WTC11 (cell line): ENCODE measurements at regions not wholly inside any gene's neighbourhood (a gene's known extent, or its start where the extent isn't known, plus 50 kb on each side); places are given as distances from the start of the nearest gene placed in this dataset.

Source experiments
- ATAC-seq: fragments of 200-7000 bp; cut with Tn5 transposase; 2 replicates; pipeline ENCODE4 v1.10.0; 2021; ENCODE audit warnings: mild to moderate bottlenecking, moderate library complexity
- CTCF ChIA-PET: fragments of 300-600 bp; sonication (Branson Sonifier 250); formaldehyde crosslinking; loops from one replicate; lab custom pipeline; 2021; ENCODE audit warnings: antibody characterized with exemption; lab: Charles Lee
- POLR2A ChIA-PET: fragments of 350-600 bp; sonication (Branson Sonifier 250); formaldehyde crosslinking; loops from one replicate; lab custom pipeline; 2021; ENCODE audit warnings: antibody characterized with exemption; lab: Charles Lee
- DNase-seq: peaks from one replicate; pipeline ENCODE4 v3.0.0; 2021; ENCODE audit warnings: low spot score
- H3K27ac Mint-ChIP-seq: 2 replicates; pipeline ENCODE4 v1.8.0; 2021; ENCODE audit warnings: mixed read lengths
- H3K27me3 Mint-ChIP-seq: 2 replicates; pipeline ENCODE4 v1.8.0; 2021; ENCODE audit warnings: low read depth, mild to moderate bottlenecking, moderate library complexity, mixed read lengths
- H3K36me3 Mint-ChIP-seq: 2 replicates; pipeline ENCODE4 v1.8.0; 2021; ENCODE audit warnings: mixed read lengths
- H3K4me1 Mint-ChIP-seq: 2 replicates; pipeline ENCODE4 v1.8.0; 2022; ENCODE audit warnings: mixed read lengths
- H3K4me3 Mint-ChIP-seq: 2 replicates; pipeline ENCODE4 v1.8.0; 2021; ENCODE audit warnings: mild to moderate bottlenecking, moderate library complexity, mixed read lengths
- H3K9me3 Mint-ChIP-seq: 2 replicates; pipeline ENCODE4 v1.8.0; 2021; ENCODE audit warnings: mixed read lengths
- ATF1 ChIP-seq: sonication (generic); formaldehyde crosslinking; IDR thresholded peaks from 2 replicates; pipeline ENCODE4 v1.8.1; 2023; ENCODE audit warnings: mild to moderate bottlenecking, moderate library complexity, missing genetic modification reagents
- HMGA2 ChIP-seq: fragments of 250-450 bp; sonication (Bioruptor Pico); IDR thresholded peaks from 2 replicates; pipeline ENCODE4 v1.4.0; 2021; ENCODE audit warnings: mild to moderate bottlenecking, moderate library complexity
- MYBL2 ChIP-seq: sonication (generic); formaldehyde crosslinking; IDR thresholded peaks from 2 replicates; pipeline ENCODE4 v1.8.1; 2023; ENCODE audit warnings: mild to moderate bottlenecking, moderate library complexity, missing genetic modification reagents
- NR1H2 ChIP-seq: sonication (generic); formaldehyde crosslinking; IDR thresholded peaks from 2 replicates; pipeline ENCODE4 v1.9.0; 2021; ENCODE audit warnings: mild to moderate bottlenecking, moderate library complexity, missing genetic modification reagents
- STAT6 ChIP-seq: sonication (generic); formaldehyde crosslinking; conservative IDR thresholded peaks from 2 replicates; pipeline ENCODE4 v1.8.1; 2023; ENCODE audit warnings: mild to moderate bottlenecking, low read depth, missing genetic modification reagents, moderate library complexity
- ZNF396 ChIP-seq: fragments of 250-450 bp; sonication (Bioruptor Pico); IDR thresholded peaks from 2 replicates; pipeline ENCODE4 v1.8.0; 2021; ENCODE audit warnings: mild to moderate bottlenecking, moderate library complexity, borderline replicate concordance
- ZNF425 ChIP-seq: fragments of 250-450 bp; sonication (Bioruptor Pico); conservative IDR thresholded peaks from 2 replicates; pipeline ENCODE4 v1.9.0; 2021; ENCODE audit warnings: mild to moderate bottlenecking
- ZNF512 ChIP-seq: sonication (generic); formaldehyde crosslinking; IDR thresholded peaks from 2 replicates; pipeline ENCODE4 v1.8.1; 2022; ENCODE audit warnings: missing genetic modification reagents, borderline replicate concordance
- ZSCAN18 ChIP-seq: fragments of 250-450 bp; sonication (Bioruptor Pico); IDR thresholded peaks from 2 replicates; pipeline ENCODE4 v2.1.2; 2022; ENCODE audit warnings: mild to moderate bottlenecking, moderate library complexity
- TF ChIP-seq, protein P1 (sequence below): sonication (generic); formaldehyde crosslinking; IDR thresholded peaks from 2 replicates; pipeline ENCODE4 v1.8.0; 2022; ENCODE audit warnings: mild to moderate bottlenecking, missing genetic modification reagents
- TF ChIP-seq, protein P2 (sequence below): fragments of 200-600 bp; IDR thresholded peaks from 2 replicates; pipeline ENCODE4 v1.8.0; 2022; ENCODE audit warnings: antibody characterized with exemption
- TF ChIP-seq, protein P3 (sequence below): sonication (generic); formaldehyde crosslinking; IDR thresholded peaks from 2 replicates; pipeline ENCODE4 v1.8.0; 2023; ENCODE audit warnings: missing genetic modification reagents, mild to moderate bottlenecking, borderline replicate concordance
- TF ChIP-seq, protein P4 (sequence below): sonication (generic); formaldehyde crosslinking; IDR thresholded peaks from 2 replicates; pipeline ENCODE4 v1.8.1; 2022; ENCODE audit warnings: low read depth, missing genetic modification reagents, borderline replicate concordance

DNA sequence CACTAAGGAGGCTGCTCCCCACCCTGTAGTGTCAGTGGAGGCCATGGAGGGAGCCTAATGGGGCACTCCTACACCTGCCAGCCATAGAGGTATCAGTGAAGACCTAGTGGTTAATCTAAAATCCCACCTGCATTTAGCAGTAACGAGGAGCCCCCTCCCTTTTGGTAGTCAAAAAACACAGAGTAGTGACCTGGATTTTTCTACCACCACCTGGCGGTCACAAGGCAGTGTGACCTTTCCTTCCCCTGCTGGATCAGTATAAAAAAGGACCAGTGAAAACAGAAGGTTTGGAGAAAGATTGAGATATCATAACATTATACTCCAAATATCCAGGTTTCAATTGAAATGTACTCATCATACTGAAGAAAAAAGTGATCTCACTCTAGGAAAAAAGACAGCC lies 241.2 kb downstream of the PYDC2 start:
- peak; percentile 26 for DNase-seq
- TF ChIP-seq ZNF512 (CRISPR knock-in tag) = no peak
- TF ChIP-seq, protein P1, sequence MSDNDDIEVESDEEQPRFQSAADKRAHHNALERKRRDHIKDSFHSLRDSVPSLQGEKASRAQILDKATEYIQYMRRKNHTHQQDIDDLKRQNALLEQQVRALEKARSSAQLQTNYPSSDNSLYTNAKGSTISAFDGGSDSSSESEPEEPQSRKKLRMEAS (CRISPR knock-in tag) = 0 out of 2 replicates have a peak, but pooled peaks have one; percentile 19
- TF ChIP-seq, protein P2, sequence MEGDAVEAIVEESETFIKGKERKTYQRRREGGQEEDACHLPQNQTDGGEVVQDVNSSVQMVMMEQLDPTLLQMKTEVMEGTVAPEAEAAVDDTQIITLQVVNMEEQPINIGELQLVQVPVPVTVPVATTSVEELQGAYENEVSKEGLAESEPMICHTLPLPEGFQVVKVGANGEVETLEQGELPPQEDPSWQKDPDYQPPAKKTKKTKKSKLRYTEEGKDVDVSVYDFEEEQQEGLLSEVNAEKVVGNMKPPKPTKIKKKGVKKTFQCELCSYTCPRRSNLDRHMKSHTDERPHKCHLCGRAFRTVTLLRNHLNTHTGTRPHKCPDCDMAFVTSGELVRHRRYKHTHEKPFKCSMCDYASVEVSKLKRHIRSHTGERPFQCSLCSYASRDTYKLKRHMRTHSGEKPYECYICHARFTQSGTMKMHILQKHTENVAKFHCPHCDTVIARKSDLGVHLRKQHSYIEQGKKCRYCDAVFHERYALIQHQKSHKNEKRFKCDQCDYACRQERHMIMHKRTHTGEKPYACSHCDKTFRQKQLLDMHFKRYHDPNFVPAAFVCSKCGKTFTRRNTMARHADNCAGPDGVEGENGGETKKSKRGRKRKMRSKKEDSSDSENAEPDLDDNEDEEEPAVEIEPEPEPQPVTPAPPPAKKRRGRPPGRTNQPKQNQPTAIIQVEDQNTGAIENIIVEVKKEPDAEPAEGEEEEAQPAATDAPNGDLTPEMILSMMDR = peak; percentile 38
- TF ChIP-seq, protein P3, sequence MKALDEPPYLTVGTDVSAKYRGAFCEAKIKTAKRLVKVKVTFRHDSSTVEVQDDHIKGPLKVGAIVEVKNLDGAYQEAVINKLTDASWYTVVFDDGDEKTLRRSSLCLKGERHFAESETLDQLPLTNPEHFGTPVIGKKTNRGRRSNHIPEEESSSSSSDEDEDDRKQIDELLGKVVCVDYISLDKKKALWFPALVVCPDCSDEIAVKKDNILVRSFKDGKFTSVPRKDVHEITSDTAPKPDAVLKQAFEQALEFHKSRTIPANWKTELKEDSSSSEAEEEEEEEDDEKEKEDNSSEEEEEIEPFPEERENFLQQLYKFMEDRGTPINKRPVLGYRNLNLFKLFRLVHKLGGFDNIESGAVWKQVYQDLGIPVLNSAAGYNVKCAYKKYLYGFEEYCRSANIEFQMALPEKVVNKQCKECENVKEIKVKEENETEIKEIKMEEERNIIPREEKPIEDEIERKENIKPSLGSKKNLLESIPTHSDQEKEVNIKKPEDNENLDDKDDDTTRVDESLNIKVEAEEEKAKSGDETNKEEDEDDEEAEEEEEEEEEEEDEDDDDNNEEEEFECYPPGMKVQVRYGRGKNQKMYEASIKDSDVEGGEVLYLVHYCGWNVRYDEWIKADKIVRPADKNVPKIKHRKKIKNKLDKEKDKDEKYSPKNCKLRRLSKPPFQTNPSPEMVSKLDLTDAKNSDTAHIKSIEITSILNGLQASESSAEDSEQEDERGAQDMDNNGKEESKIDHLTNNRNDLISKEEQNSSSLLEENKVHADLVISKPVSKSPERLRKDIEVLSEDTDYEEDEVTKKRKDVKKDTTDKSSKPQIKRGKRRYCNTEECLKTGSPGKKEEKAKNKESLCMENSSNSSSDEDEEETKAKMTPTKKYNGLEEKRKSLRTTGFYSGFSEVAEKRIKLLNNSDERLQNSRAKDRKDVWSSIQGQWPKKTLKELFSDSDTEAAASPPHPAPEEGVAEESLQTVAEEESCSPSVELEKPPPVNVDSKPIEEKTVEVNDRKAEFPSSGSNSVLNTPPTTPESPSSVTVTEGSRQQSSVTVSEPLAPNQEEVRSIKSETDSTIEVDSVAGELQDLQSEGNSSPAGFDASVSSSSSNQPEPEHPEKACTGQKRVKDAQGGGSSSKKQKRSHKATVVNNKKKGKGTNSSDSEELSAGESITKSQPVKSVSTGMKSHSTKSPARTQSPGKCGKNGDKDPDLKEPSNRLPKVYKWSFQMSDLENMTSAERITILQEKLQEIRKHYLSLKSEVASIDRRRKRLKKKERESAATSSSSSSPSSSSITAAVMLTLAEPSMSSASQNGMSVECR (CRISPR knock-in tag) = no peak
- TF ChIP-seq, all 79 proteins: peak for 2
- H3K4me1 Mint-ChIP-seq = peaks cover 7% of the 10 kb centered on the region
- POLR2A ChIA-PET = no interaction called here
- H3K27me3 Mint-ChIP-seq = no peaks in the 10 kb centered on the region
- peak; percentile 91 for ATAC-seq
- H3K36me3 Mint-ChIP-seq = peaks cover 20% of the 10 kb centered on the region
- peaks cover 29% of the 10 kb centered on the region for H3K9me3 Mint-ChIP-seq
- no peak overlapping the region for H3K4me3 Mint-ChIP-seq
- no peak overlapping the region for H3K27ac Mint-ChIP-seq
- CTCF ChIA-PET = no interaction called here

- no peak for DNase-seq
- Mint-ChIP-seq H3K4me3 (no peak overlapping the region), H3K9me3 (peaks cover 13% of the 10 kb centered on the region), H3K36me3 (no peaks in the 10 kb centered on the region), H3K27ac (no peak overlapping the region), H3K4me1 (peaks cover 4% of the 10 kb centered on the region; the same call in 1 of the 2 replicates), H3K27me3 (no peaks in the 10 kb centered on the region)
- CTCF ChIA-PET = no interaction called here
- TF ChIP-seq ZNF425 (CRISPR knock-in tag) (no peak), ZSCAN18 (CRISPR knock-in tag) (no peak), ZNF396 (CRISPR knock-in tag) (no peak), NR1H2 (CRISPR knock-in tag) (no peak)
- POLR2A ChIA-PET = no interaction called here
- no peak for ATAC-seq
Observed at GRCh38 chr3:191707817-191708216, 246.9 kb downstream of the PYDC2 start.

DNA sequence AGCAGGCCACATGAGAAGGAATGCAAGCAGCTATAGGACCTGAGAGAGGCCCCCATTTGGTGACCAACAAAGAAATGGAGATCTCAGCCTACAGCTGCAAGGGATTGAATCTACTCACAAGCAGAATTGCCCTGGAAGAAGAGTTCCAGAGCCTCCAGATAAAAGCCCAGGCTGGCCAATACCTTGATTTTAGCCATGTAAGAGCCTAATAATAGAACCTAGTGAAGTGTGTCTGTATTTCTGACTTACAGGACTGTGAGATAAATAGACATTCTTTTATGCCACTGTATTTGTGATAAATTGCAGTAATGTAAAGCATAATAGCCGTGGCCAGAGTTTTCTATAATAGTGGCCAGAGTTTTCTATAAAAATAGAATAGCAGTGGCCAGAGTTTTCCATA lies 254.6 kb downstream of the PYDC2 start:
- no peak for TF ChIP-seq NR1H2 (CRISPR knock-in tag)
- no peak for TF ChIP-seq ATF1 (CRISPR knock-in tag)
- TF ChIP-seq MYBL2 = no peak
- no peak for TF ChIP-seq STAT6 (CRISPR knock-in tag)
- no peak for TF ChIP-seq HMGA2 (CRISPR knock-in tag)
- TF ChIP-seq, protein P4, sequence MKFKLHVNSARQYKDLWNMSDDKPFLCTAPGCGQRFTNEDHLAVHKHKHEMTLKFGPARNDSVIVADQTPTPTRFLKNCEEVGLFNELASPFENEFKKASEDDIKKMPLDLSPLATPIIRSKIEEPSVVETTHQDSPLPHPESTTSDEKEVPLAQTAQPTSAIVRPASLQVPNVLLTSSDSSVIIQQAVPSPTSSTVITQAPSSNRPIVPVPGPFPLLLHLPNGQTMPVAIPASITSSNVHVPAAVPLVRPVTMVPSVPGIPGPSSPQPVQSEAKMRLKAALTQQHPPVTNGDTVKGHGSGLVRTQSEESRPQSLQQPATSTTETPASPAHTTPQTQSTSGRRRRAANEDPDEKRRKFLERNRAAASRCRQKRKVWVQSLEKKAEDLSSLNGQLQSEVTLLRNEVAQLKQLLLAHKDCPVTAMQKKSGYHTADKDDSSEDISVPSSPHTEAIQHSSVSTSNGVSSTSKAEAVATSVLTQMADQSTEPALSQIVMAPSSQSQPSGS (CRISPR knock-in tag) = no peak
- TF ChIP-seq, all 79 proteins: peak for 0
- peaks cover 16% of the 10 kb centered on the region for H3K9me3 Mint-ChIP-seq
- no peaks in the 10 kb centered on the region for H3K36me3 Mint-ChIP-seq
- ChIA-PET CTCF (no interaction called here), POLR2A (no interaction called here)
- H3K27ac Mint-ChIP-seq = no peak overlapping the region
- no peak for DNase-seq
- H3K4me3 Mint-ChIP-seq = no peak overlapping the region
- peak; percentile 41; the same call in 1 of the 2 replicates for ATAC-seq
- H3K4me1 Mint-ChIP-seq = 0 out of 2 replicates have a peak, but pooled peaks cover 3% of the 10 kb centered on the region
- H3K27me3 Mint-ChIP-seq = no peaks in the 10 kb centered on the region
